IPS-18a (cell line): ENCODE measurements at regions not wholly inside any gene's neighbourhood (a gene's known extent, or its start where the extent isn't known, plus 50 kb on each side); places are given as distances from the start of the nearest gene placed in this dataset.

Experiments
- H3K27ac ChIP-seq: one replicate; pipeline ENCODE4 v1.5.1; 2013; ENCODE audit warnings: low read length
- H3K27me3 ChIP-seq: one replicate; pipeline ENCODE4 v1.6.1; 2013; ENCODE audit warnings: mild to moderate bottlenecking, low read length; ENCODE audit not compliant: control insufficient read depth, insufficient read depth
- H3K36me3 ChIP-seq: one replicate; pipeline ENCODE4 v1.6.1; 2013; ENCODE audit warnings: low read depth, low read length; ENCODE audit not compliant: control insufficient read depth
- H3K4me1 ChIP-seq: one replicate; pipeline ENCODE4 v1.6.1; 2013; ENCODE audit warnings: low read depth, low read length; ENCODE audit not compliant: control insufficient read depth
- H3K4me3 ChIP-seq: one replicate; pipeline ENCODE4 v1.5.1; 2013; ENCODE audit warnings: low read length
- H3K9ac ChIP-seq: one replicate; pipeline ENCODE4 v1.6.1; 2013; ENCODE audit warnings: mild to moderate bottlenecking, low read length, moderate library complexity
- H3K9me3 ChIP-seq: one replicate; pipeline ENCODE4 v1.6.1; 2013; ENCODE audit warnings: low read depth, low read length; ENCODE audit not compliant: control insufficient read depth

- H3K36me3 ChIP-seq = no peaks in the 10 kb centered on the region
- no peak overlapping the region for H3K9ac ChIP-seq
- peaks cover 22% of the 10 kb centered on the region for H3K4me1 ChIP-seq
- no peak overlapping the region for H3K4me3 ChIP-seq
- no peaks in the 10 kb centered on the region for H3K9me3 ChIP-seq
- peaks cover 10% of the 10 kb centered on the region for H3K27me3 ChIP-seq
- no peak overlapping the region for H3K27ac ChIP-seq
These were observed 669.4 kb upstream of the PKDCC start for GRCh38 chr2:41378420-41378819.

- no peaks in the 10 kb centered on the region for H3K36me3 ChIP-seq
- H3K9me3 ChIP-seq = no peaks in the 10 kb centered on the region
- H3K4me3 ChIP-seq = no peak overlapping the region
- peaks cover 10% of the 10 kb centered on the region for H3K27me3 ChIP-seq
- no peak overlapping the region for H3K9ac ChIP-seq
- peaks cover 22% of the 10 kb centered on the region for H3K4me1 ChIP-seq
- H3K27ac ChIP-seq = no peak overlapping the region
These were observed 668.2 kb upstream of the PKDCC start for GRCh38 chr2:41379496-41380221.

- H3K9me3 ChIP-seq = no peaks in the 10 kb centered on the region
- no peak overlapping the region for H3K27ac ChIP-seq
- H3K9ac ChIP-seq = no peak overlapping the region
- no peaks in the 10 kb centered on the region for H3K36me3 ChIP-seq
- no peak overlapping the region for H3K4me3 ChIP-seq
- H3K27me3 ChIP-seq = peaks cover 10% of the 10 kb centered on the region
- H3K4me1 ChIP-seq = peaks cover 10% of the 10 kb centered on the region
These were observed 666.1 kb upstream of the PKDCC start for GRCh38 chr2:41381701-41382100.

DNA sequence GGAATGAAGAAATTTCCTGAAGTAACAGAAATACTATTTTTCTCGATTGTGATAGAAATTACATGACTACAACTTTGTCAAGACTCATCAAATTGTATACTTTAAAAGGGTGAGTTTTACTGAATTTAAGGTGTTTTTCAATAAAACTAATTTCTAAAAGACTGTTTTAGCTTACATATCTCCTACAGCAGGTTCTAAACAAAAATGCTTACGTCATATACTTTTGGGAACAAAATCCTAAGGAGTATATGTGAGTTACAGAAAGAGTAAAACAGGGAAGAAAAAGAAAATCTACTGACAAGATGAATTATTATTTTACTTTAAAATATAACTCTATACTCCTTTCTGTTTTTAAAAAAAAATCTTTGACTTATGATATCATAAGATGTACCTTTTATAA lies 660.3 kb upstream of the PKDCC start:
- H3K4me3 ChIP-seq = no peak overlapping the region
- H3K27me3 ChIP-seq = no peaks in the 10 kb centered on the region
- no peak overlapping the region for H3K9ac ChIP-seq
- no peaks in the 10 kb centered on the region for H3K9me3 ChIP-seq
- H3K36me3 ChIP-seq = no peaks in the 10 kb centered on the region
- no peak overlapping the region for H3K27ac ChIP-seq
- no peaks in the 10 kb centered on the region for H3K4me1 ChIP-seq

DNA sequence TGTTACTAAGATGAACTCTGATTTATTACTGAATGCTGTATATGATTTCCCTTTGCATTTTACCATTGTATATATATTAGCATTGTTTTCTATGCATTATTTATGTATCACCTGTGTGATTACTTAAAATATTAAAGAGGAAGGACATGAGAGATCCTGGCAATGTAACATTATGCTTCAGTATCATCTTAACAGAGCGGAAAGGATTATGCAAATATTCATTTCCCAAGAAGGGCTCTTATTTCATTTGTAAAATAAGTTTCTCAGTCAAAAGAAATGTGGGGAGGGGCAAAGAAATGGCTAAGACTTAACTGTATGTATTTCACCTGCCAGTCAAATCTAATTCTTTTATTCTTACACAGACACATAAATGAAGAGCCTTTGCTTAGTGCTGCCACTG lies 654.2 kb upstream of the PKDCC start:
- Histone ChIP-seq H3K4me1 (peaks cover 14% of the 10 kb centered on the region), H3K9me3 (no peaks in the 10 kb centered on the region), H3K9ac (no peak overlapping the region), H3K27ac (no peak overlapping the region), H3K27me3 (no peaks in the 10 kb centered on the region), H3K4me3 (no peak overlapping the region), H3K36me3 (no peaks in the 10 kb centered on the region)

GRCh38 chr2:41394541-41394940 lies 653.3 kb upstream of the PKDCC start:
- Histone ChIP-seq H3K9ac (no peak overlapping the region), H3K36me3 (no peaks in the 10 kb centered on the region), H3K4me3 (no peak overlapping the region), H3K27ac (no peak overlapping the region), H3K9me3 (no peaks in the 10 kb centered on the region), H3K27me3 (no peaks in the 10 kb centered on the region), H3K4me1 (peaks cover 17% of the 10 kb centered on the region)

GRCh38 chr2:41395692-41396091 lies 652.1 kb upstream of the PKDCC start:
- no peak overlapping the region for H3K4me3 ChIP-seq
- H3K9me3 ChIP-seq = no peaks in the 10 kb centered on the region
- H3K27ac ChIP-seq = no peak overlapping the region
- no peaks in the 10 kb centered on the region for H3K27me3 ChIP-seq
- H3K9ac ChIP-seq = no peak overlapping the region
- no peaks in the 10 kb centered on the region for H3K36me3 ChIP-seq
- H3K4me1 ChIP-seq = peaks cover 22% of the 10 kb centered on the region

GRCh38 chr2:41399437-41400087 lies 648.3 kb upstream of the PKDCC start:
- H3K4me3 ChIP-seq = no peak overlapping the region
- no peak overlapping the region for H3K9ac ChIP-seq
- H3K27ac ChIP-seq = no peak overlapping the region
- H3K36me3 ChIP-seq = no peaks in the 10 kb centered on the region
- H3K27me3 ChIP-seq = no peaks in the 10 kb centered on the region
- H3K9me3 ChIP-seq = no peaks in the 10 kb centered on the region
- H3K4me1 ChIP-seq = peaks cover 8% of the 10 kb centered on the region

DNA sequence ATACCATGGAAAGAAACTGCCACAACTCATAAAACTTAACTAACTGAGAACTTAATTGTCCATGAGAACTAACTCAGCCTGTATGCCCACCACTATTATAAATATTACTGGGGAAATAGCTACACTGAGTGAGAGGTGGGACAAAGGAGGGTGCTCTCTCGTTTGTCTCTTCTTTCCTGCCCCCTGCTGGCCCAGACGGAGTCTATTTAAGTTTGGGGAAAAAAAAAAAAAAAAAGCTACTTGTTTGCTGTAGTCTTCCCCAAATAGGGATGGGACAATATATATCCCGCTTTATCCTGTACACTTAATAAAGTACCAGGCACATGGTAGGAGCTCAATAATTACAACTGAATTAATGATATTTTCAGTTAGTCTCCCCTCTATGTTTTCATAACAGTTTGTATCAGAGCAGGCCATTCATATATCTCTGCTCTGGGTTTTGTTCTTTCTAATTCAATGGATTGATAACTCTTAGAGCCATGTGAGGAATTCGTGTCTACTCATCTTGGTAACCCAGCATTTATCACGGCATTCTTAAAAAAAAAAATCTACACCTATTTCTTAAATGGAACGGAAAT lies 647.6 kb upstream of the PKDCC start:
- Histone ChIP-seq H3K9me3 (no peaks in the 10 kb centered on the region), H3K27me3 (no peaks in the 10 kb centered on the region), H3K9ac (no peak overlapping the region), H3K4me1 (peaks cover 8% of the 10 kb centered on the region), H3K27ac (no peak overlapping the region), H3K36me3 (no peaks in the 10 kb centered on the region), H3K4me3 (no peak overlapping the region)

DNA sequence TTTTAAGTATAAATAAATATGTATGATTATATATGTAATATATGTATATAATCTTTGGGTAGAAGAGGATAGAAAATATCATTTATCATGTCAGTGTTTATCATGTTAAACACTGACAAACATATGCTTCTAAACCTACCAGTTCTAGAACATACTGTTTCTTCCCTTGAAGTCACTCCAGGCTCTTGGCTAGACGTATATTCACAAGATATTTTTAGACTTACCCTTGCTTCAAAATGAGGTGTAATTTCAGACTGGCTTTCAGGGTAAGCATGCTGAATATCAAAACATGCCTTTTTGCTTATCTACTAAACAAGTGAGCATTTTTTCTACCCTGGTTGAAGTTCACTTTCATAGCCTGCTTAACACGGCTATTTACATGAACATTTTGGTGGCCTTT lies 642.4 kb upstream of the PKDCC start:
- Histone ChIP-seq H3K4me1 (no peaks in the 10 kb centered on the region), H3K9me3 (no peaks in the 10 kb centered on the region), H3K4me3 (no peak overlapping the region), H3K27ac (no peak overlapping the region), H3K36me3 (no peaks in the 10 kb centered on the region), H3K9ac (no peak overlapping the region), H3K27me3 (no peaks in the 10 kb centered on the region)

- Histone ChIP-seq H3K9ac (no peak overlapping the region), H3K4me1 (no peaks in the 10 kb centered on the region), H3K36me3 (no peaks in the 10 kb centered on the region), H3K4me3 (no peak overlapping the region), H3K27ac (no peak overlapping the region), H3K27me3 (no peaks in the 10 kb centered on the region), H3K9me3 (no peaks in the 10 kb centered on the region)
These were observed 638.5 kb upstream of the PKDCC start for GRCh38 chr2:41409328-41409727.

- no peak overlapping the region for H3K4me3 ChIP-seq
- H3K27me3 ChIP-seq = no peaks in the 10 kb centered on the region
- no peaks in the 10 kb centered on the region for H3K9me3 ChIP-seq
- H3K4me1 ChIP-seq = no peaks in the 10 kb centered on the region
- no peak overlapping the region for H3K27ac ChIP-seq
- no peak overlapping the region for H3K9ac ChIP-seq
- H3K36me3 ChIP-seq = no peaks in the 10 kb centered on the region
These were observed 637.8 kb upstream of the PKDCC start for GRCh38 chr2:41410011-41410410.
